GM18507 (cell line): ENCODE measurements at regions not wholly inside any gene's neighbourhood (a gene's known extent, or its start where the extent isn't known, plus 50 kb on each side); places are given as distances from the start of the nearest gene placed in this dataset.

Source experiments
- DNase-seq: peaks from one replicate; pipeline ENCODE4 v3.0.0; 2011; ENCODE audit warnings: low read depth; ENCODE audit not compliant: insufficient read length; ENCODE audit errors: extremely low spot score
- FAIRE-seq: peaks from 2 replicates; lab custom pipeline; 2011; peaks lifted over from hg19 to GRCh38; lab: Jason Lieb, UNC

DNA sequence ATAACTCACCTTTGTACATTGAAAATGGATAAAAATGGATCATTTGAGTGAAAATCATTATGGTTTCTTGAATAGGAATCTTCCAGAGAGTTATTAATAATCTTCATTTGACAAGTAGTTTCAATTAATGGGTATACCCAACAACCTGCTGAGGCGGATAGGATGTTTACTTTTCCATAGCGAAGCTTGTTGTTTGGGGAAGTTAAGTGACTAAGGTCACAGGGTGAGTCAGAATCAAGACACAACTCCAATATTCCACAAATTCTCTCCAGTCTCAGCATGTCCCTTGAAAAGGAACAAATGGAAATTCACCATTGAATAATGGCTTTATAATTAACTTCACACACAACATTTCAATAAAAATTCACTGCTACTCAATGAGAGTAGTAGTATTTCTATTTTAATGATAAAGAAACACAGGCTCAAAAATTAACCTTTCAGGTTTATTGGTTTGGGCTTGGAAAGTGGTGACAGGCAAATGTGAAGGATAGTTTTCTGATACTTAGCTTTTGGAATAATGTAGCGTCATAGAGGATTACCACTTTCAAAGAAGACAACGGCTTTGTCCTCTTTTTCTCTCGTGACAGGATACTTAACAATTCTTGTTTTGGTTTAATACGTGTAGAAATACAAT is 211.3 kb downstream of the GPD2 start:
- FAIRE-seq, result no peak
- no peak for DNase-seq

DNA sequence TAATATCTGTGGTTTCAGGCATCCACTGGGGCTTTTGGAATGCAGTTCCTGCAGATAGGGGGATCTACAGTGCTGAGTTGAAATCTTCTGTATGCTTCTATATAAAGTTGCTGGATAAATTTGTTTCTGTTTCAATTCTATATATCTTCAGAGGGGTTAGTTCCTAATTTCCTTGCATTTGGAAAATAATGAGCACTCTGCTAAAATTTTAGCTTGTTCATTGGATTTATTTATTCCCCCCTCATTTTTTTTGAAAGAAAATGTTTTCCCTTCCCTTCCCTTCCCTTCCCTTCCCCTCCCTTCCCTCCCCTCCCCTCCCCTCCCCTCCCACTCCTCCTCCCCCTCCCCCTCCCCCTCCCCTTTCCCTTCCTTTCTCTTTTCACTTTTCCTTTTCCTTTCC is 212.3 kb downstream of the GPD2 start:
- DNase-seq (no peak), FAIRE-seq (no peak)

DNA sequence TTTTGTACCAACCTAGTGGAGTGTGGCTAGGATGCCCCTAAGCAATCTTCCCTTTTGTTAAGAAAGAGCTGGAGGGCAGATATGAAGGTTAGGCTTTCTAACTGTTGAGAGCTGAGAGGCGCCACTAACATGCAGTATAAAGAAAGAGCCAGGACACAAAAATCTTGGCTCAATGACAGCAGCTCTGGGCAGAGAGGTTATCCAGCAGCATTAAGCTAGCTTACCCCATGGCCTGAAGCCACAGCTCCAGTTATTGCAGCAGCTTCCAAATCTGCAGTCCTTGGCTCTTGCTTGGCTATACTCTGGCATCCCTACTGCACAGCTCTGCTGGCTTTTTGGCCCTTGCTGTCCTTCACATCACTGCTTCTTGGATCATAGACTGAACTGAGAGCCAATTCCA is 213.4 kb downstream of the GPD2 start:
- FAIRE-seq (no peak), DNase-seq (no peak)

DNA sequence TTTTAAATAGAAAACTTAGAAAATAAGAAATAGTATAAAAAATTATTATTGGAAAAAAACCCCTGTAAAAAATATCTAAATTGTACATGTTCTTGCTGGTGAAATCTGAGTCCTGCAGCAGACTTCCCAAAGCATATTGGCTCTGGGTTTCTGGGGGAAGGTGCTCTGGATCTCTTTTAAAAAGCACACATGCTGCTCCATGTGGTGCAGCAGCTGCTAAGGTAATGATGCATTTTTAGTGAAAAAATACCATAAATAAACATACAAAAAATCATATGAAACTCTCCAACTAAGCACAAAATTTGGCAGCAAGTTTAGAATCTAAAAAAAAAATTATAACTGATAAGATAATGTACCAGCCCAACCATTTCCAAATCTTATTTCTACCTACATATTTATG is 216.5 kb downstream of the GPD2 start:
- FAIRE-seq, result no peak
- no peak for DNase-seq

DNA sequence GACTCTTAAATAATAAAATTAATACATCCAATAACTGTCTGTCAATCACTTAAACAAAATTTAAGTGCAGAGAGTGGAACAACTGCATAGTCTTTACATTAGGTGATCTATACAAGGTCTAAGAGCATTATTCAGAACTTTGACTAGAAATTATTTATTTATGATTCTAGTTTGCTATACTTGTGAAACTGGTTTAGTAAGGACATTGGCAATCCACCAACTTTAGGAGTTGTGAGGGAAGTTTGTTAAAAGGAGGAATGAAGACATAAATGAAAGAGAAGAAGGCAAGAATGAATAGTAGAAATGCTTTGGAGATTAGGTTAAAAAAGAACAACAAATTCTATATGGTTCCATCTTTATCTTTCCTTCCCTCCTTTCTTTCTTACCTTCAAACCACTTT is 217.5 kb downstream of the GPD2 start:
- DNase-seq (no peak), FAIRE-seq (no peak)

DNA sequence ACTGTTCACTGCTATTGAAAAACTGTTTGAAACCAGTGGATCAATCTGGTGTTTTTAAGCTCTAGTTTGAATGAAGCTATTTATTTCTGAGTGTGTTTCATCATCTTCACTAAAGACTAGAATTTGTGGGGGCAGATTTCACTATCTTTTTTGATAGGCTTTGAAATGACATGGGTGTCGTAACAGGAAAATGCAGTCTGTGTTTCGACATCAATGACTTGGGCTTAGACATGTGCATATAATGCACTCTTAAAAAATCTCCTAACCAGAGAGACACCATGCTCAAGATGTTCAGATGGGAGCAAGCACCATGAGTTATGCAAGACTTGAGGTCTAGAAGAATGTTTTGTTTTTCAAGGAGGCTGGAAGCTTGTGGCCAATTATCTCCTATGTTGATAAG is 221.6 kb downstream of the GPD2 start:
- FAIRE-seq (no peak), DNase-seq (no peak)

DNA sequence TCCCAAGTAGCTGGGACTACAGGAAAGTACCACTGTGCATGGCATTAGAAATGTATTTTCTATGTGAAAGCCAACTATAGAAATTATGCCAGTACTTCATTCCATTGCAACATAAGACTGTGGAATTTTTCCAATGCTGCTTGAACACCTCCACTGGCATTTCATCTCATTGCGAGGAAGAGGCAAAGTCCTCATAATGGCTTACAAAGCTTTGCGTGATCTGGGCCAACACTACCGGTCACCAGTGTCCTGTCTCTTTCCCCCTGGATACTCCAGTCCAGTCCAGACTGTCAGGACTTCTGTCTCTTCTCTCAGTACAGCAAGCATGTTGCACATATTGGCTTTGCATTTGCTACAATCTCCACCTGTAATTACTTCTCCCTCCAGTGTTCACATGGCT is 223.5 kb downstream of the GPD2 start:
- no peak for FAIRE-seq
- no peak for DNase-seq

DNA sequence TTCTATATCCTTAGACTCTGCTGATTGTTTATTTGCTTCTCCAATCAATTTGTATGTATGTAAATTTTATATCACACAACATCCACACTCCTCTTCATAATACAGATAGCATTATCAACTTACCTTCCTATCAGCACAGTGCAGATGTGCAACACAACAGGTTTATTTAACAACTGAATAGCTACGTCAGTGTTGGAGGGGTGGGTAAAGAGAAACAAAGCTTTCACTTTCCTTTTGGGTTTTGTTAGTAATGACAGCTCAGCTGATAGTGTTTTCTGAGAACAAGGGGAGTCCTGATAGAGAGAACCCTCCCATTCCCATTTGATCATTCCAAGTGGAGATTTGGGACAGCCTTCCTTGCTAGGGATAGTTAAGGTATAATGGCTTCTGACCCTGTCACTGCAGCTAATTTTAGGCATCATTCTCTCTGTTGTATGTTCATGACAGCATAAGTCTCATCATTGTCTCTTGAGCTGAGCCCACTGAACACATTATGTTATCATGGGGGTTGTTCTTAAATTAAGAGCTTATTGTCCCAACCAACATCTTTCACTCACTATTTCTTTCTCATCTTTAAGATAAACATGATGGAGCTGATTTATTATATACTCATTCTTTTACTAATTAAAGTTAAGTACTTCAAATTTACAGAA is 227.7 kb downstream of the GPD2 start:
- FAIRE-seq (peak; percentile 21), DNase-seq (no peak)

DNA sequence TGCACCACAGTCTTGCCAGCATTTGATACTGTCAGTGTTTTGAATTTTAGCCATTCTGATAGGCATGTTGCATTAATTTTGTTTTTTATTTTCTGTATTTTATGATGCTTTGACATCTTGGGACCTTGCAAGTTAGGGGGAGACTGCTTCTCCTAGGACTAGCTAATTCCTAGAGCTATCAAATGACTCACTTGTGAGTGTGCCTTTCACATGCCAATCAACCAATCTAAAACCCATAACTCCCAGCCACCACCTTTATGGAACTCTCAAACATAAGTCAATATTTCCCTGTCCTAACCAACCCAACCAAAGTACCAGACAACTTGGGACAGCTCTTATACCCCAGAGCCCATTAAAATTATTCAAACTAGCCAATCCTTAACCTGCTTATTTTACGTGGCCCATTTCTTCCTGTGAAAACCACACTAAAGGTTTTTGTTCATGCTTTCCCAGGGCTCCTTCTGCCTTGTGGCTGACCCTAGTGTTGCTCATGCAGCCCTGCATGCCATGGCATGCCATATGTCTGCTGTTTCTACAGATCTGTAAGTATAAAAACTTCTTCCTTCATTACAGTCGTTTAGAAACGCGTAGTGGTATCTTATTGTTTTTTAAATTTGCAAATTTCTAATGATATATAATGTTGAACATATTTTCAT is 230.1 kb downstream of the GPD2 start:
- DNase-seq (no peak), FAIRE-seq (no peak)

DNA sequence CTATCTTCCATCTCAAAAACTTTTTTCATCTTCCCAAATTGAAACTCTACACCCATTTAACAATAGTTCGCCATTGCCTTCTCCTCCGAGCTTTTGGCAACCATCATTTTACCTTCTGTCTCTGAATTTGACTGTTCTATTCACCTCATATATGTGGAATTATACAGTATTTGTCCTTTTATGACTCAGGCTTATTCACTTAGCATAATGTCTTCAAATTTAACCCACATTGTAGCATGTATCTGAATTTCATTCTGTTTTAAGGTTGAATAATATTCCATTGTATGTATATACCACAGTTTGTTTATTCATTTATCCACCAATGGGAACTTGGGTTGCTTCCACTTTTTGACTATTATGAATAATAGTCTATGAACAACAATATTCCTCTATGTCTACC is 233.9 kb downstream of the GPD2 start:
- no peak for FAIRE-seq

DNA sequence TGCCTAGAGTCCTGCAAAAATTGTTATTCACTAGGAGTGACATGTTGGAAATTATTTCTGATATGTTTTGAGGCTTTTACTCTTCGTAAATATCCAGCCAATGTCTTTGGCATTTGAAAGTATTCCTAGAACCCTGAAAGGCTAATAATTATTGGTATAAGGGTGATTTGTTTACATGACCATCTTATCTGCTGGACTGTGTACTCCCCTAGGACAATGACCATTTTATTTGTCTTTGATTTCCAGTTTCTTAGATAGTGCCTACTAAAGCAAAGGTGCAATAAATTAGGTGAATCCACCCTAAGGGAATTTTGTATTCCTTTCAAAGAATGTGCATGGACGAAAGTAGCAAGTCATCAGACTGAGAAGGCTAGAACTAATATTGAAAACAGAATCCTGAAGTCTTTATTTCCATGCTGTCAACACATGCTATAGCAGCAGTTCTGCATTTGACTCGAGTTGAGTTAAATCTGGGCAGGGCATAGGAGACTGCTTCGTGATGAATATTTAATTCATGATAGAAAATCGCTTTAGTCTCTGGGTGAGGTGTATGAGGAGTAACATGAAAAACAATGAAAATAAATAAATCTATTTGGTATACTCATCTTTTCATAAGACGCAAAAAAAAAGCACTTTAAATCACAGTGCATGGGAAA is 235.7 kb downstream of the GPD2 start:
- FAIRE-seq (no peak), DNase-seq (no peak)

More for the DNA sequence above, 233.9 kb downstream of the GPD2 start:
- DNase-seq, result no peak

DNA sequence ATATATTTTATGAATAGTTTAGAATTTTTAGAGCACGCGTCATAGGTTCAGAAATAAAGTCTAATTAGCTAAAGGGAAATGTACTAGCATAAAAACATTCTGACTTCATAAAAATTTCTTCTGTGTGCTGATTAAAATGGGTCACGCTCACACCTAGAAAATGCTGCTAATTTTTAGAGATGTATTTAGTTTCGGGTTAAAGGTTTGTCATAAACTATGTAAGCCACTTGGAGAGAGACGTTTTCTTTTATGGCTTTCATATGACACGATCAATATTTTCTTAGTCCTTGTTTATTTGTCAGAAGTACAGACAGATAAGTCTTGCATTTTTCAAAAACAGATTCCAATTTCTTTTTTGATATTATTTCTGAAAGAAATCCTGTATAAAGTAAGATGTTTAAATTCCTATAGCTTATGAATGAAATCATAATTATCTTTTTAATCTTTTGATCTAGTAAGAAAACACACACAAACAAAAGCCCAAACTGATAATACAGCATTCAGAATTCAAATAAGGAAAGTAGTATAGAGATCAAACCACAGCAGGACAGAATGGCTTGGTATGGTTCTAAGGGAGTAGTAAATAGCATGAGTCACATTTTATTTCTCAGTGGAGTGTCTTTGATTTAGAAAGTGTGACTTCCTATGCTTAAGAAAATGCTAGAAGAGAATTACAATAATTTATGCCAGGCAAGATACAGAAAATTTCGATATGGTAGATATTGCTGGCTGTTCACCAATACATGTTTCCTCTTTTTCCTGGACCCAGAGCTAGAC is 236.6 kb downstream of the GPD2 start:
- FAIRE-seq (no peak), DNase-seq (no peak)

DNA sequence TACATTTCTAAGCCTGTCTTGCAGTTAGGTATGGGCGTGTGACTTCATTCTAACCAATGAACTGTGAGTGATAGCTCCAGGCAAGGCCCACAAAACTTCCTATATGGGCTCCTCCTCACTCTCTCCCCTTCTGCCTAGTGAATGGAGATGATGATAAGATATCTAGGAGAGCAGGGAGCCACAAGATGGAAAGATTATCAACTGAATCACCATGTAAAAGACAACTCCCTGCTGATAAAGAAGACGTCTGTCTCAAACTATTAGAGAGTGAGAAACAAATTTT is 237.1 kb downstream of the GPD2 start:
- FAIRE-seq (no peak), DNase-seq (no peak)

DNA sequence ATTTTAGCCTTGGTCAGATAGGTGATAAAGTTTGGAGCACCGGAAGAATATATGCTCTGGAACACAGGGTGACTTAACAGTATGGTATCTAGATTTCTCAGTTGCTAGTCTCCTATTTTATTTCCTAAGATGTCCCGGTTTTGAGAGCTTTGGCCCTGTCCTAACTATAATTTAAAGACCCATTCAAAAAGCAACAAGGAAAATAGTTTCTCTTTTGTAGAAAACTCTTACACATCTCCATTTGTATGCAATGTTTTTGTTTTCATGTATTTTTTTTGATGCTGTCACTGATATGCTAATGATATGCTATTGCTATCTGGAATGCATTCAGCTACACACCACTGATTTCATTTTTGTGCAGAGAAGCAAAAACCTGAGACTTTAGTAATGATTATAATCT is 237.8 kb downstream of the GPD2 start:
- FAIRE-seq, result no peak

DNA sequence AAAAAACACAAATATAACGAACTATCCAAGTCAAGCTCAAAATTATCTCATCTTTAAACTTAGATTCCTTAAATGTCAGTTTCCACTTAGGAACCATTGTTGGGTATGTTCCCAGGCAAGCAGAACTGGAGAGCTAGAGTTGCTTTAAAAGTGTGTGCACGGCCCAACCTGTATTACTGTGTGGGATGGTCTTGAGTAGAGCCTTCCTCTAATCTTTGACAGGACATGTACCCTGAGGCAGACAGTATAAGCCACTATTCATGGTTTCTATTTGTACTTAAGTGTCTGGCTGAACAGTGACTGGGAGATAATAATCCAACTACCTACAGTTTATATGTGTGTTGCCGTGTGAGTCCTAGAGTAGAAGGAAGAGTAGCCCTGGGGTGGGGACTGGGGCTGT is 239.7 kb downstream of the GPD2 start:
- DNase-seq (no peak), FAIRE-seq (no peak)

More for the DNA sequence above, 237.8 kb downstream of the GPD2 start:
- DNase-seq, result no peak

DNA sequence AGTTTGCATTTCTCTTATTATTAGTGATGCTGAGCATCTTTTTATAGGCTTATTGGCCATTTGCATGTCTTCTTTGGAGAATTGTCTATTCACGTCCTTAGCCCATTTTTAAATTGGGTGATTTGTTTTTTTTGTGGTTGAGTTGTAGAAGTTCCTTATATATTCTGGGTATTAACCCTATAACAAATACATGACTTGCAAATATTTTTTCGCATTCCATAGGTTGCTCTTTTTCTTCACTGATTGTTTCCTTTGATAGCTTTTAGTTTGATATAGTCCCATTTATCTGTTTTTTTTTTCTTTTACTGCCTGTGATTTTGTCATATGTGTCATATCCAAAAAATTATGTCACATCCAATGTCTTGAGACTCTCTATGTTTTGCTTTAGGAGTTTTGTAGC is 243.6 kb downstream of the GPD2 start:
- no peak for FAIRE-seq
- no peak for DNase-seq

DNA sequence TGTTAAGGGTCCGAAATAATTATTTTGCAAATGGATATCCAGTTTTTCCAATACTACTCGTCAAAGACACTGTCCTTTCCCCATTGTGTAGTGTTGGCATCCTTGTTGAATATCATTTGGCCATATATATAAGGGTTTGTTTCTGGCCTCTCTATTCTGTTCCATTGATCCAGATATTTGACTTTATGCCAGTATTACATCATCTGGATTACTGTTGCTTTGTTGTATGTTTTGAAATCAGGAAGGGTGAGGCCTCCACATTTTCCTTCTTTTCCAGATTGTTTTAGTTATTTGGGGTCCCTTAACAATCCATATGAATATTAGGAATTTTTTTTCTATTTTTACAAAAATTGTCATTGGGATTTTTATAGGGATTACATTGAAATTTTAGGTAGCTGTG is 244.1 kb downstream of the GPD2 start:
- FAIRE-seq, result no peak
- no peak for DNase-seq

DNA sequence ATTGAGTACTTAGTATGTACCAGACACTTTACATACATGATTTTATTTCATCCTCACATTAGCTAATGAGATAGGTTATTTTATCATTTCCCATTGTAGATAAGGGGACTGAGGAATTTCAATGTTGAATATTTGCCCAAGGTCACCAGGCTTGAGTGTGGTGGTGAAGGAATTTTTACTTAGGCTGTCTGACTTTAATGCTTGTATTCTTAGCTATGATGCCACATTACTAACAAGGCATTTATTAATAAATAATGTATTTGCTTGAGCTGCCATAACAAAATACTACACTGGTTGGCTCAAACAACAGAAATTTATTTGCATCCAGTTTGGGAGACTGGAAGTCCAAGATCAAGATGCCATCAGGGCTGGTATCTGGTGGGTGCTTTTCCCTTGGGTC is 250.9 kb downstream of the GPD2 start:
- FAIRE-seq (no peak), DNase-seq (no peak)

DNA sequence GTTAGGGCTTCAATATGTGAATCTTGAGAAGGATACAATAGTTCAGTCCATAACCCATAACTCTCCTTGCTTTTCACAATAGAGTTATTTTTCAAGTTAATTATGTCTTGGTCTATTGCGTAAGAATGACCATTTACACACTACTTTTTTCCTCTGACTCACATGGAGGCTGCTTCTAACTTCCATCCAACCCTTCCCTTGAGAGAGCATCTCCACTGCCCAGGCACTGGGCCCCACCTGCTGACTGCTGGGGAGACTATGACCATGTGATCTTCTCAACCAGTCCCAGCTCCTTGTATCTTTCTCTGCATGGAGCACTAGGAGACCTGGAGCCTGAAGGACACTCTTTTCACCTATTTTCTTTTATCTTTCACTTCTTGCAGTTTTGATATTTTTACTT is 251.5 kb downstream of the GPD2 start:
- FAIRE-seq (no peak), DNase-seq (no peak)

DNA sequence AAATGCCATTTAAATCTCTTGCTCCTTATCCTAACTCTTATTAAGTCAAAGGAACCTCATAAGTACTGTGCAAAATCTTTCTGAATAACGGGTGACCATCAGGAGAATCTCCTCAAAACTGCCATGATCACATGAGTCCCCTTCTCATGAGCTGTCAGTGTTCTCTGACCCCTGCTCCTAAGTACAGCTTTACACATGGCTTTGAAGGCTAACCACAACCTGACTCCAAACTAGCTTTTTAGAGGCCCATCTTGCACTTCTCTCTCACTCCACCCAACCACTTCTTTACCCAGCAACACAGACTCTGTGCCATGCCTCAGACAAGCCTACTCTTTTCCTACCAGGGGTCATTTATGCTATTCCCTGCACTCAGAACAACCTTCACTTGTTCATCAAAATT is 253.8 kb downstream of the GPD2 start:
- no peak for FAIRE-seq
- DNase-seq, result no peak
